Putamen (tissue), 1 donor: ENCODE measurements at regions not wholly inside any gene's neighbourhood (a gene's known extent, or its start where the extent isn't known, plus 50 kb on each side); places are given as distances from the start of the nearest gene placed in this dataset.
"Not testable (repeated sequence)": the region's sequence is repeated elsewhere in the genome, so short reads cannot be mapped to it uniquely, and the experiment has no call there.

ENCODE experiments used
- DNase-seq: peaks from one replicate; pipeline ENCODE4 v3.0.0-alpha.2; 2016; ENCODE audit warnings: low spot score

DNA sequence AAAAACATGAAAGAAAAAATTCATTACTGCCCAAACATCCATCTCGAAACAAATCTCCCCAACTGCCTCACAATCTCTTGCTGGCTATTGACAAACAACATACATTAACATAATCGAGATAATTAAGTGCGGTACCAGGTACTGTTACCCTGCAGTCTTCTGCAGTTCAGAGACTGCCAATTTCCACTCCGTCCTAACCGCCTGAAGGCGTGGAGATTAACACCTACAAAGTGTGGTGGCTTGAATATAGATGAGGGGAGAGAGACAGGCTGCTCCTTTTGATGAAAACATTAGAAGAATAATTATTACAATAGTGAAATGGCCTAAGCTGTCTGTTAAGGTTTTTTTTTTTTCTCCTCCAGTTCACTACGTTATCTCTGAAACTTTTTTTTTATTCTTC lies 258.9 kb upstream of the SOX4 start:
- DNase-seq, result no peak

- no peak for DNase-seq
These were observed 258.0 kb upstream of the SOX4 start for GRCh38 chr6:21335591-21335990.

GRCh38 chr6:21337263-21337662 lies 256.3 kb upstream of the SOX4 start:
- no peak for DNase-seq

GRCh38 chr6:21340573-21340972 lies 253.0 kb upstream of the SOX4 start:
- no peak for DNase-seq

GRCh38 chr6:21341910-21342309 lies 251.6 kb upstream of the SOX4 start:
- no peak for DNase-seq

GRCh38 chr6:21342501-21342900 lies 251.1 kb upstream of the SOX4 start:
- no peak for DNase-seq

- not testable (repeated sequence) for DNase-seq
These were observed 247.8 kb upstream of the SOX4 start for GRCh38 chr6:21345704-21346103.

GRCh38 chr6:21348146-21348503 lies 245.4 kb upstream of the SOX4 start:
- no peak for DNase-seq

GRCh38 chr6:21348504-21349195 lies 244.9 kb upstream of the SOX4 start:
- DNase-seq, result no peak

DNA sequence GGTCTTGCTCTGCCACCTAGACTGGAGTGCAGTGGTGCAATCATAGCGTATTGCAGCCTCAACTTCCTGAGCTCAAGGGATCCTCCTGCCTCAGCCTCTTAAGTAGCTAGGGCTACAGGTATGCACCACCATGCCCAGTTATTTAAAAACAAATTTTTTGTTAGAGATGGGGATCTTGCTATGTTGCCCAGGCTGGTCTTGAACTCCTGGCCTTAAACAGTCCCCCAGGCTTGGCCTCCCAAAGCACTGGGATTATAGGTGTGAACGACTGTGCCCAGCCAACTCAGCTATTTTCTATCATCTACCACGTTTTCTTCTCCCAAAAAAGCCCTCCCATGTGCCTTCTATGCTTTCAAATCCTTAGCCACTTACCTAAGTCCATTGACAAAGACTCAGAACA lies 243.7 kb upstream of the SOX4 start:
- DNase-seq, result no peak

DNA sequence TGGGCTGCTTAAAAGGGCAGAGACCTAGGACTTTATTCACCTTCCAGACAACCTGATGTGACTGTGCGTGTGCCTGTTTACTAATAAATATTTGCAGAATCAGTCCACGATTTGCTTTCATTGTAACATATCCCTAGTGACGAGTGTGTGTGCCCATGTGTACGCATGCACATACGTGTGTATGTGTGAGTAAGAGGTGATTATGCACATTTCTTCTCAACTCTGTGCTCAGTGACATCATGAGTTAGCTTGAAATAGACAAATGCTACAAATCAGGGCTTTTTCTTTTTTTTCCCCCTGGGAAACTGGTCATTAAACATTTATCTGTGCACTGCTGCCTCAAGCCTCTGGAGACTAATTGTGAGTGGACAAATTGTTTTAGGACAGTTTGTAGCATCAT lies 242.6 kb upstream of the SOX4 start:
- DNase-seq, result no peak

DNA sequence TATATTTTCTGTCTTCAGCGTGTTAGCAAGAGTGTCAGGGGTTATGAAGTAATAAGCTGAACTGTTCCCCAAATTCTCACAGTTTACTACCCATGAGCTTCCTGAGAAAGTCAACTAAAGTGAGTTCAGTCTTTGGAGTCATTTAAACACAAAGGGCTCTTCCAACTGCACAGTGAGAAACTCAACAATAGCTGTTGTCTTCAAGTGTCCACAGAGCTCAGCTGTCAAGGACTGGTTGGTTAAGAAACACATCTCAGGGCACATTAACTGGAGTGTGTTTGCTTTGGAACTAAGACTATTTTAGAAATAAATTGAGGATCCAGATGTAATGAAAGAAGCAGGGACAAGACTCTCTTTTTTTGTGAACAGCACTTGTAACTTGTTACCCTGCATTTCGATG lies 241.4 kb upstream of the SOX4 start:
- DNase-seq, result no peak

DNA sequence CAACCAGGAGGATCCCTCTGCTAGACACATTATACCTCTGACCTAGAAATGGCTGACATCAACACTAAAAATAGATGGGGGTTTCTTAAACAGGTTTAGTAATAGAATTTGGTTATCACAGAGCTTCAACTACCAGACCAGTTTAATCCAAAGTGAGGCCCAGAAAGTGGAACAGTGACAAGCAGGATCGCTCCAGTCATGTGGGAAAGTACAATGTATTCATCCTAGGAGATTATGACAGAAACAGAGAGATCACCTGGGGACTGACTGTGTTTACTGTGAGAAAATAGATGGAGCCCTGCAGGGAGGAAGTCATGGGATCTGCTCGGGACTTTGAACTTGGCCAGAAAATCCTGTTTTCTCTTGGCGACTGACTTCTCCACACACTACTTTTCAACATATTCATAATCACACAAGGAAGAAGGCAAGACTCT lies 238.7 kb upstream of the SOX4 start:
- DNase-seq, result no peak

GRCh38 chr6:21355638-21356037 lies 237.9 kb upstream of the SOX4 start:
- DNase-seq, result no peak

- DNase-seq, result no peak
These were observed 236.3 kb upstream of the SOX4 start for GRCh38 chr6:21357262-21357661.

- no peak for DNase-seq
These were observed 233.6 kb upstream of the SOX4 start for GRCh38 chr6:21359926-21360325.

GRCh38 chr6:21360336-21360735 lies 233.2 kb upstream of the SOX4 start:
- no peak for DNase-seq

DNA sequence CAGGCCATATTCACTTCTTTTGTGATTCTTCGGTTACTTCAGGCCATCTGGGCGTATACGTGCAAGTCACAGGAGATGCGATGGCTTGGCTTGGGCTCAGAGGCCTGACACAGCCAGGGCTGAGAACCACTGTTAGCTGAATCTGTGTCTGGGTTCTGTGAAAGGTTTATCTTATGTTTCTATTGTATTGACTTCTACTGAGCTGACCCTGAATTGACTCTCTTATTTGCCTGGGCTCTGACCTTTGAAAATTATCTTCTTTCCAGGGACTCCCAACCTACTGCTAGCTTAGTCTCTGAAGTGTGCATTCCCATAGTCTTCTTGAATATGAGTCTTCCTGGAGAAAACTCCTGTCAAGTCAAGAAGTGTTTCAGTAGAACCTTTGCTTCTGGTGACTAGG lies 226.4 kb upstream of the SOX4 start:
- no peak for DNase-seq

DNA sequence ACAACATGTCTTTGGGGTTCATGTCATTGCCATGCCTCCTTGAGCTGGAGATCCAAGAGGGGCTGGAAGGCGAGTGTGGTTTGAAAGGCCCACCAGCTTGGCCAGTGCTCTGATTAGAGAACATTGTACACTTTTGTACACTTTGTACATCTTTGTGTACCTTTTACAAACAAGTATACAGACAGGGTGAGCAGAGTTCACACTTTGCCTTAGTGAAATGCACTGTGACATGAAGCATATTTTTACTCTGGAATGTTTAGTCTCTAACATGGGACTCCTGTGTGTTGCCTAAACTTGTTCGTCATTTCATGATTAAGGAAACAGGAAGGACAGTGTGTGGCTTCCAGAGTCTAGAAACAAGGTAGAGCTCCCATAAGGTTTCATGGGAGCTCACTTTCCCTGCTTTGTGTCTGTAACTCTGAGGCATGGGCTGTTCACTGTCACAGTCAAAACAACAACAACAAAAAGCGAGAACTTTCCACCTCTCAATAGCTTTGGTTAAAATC lies 225.8 kb upstream of the SOX4 start:
- DNase-seq, result no peak

- no peak for DNase-seq
These were observed 222.5 kb upstream of the SOX4 start for GRCh38 chr6:21371061-21371460.

DNA sequence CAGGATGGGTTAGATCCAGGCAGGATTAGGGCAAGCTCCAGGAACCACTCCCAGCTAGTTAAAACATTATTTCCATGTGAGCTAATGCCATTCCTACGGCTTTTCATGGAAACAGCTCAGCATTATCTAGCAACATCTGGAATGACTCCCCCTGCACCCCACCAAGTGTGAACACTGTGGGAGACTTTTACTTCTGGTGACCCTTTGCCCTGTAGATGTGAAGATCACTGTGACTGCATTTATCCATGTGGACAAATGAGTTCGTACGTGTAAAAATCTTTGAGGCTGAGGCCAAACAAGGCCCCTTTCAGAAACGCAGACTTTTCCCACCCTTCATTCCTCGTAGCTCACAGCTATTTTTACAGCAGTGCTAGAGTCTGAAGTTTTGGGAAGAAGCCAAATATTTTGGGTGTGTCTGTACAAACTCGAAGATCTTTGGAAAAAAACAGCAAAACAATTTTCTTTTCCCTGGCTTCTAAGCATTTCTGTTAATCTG lies 221.8 kb upstream of the SOX4 start:
- DNase-seq, result no peak

GRCh38 chr6:21375151-21376116 lies 218.1 kb upstream of the SOX4 start:
- DNase-seq, result no peak

GRCh38 chr6:21377356-21377755 lies 216.2 kb upstream of the SOX4 start:
- DNase-seq, result no peak
